Tibial nerve (tissue), 4 donors: ENCODE measurements at regions not wholly inside any gene's neighbourhood (a gene's known extent, or its start where the extent isn't known, plus 50 kb on each side); places are given as distances from the start of the nearest gene placed in this dataset.

Source experiments
- DNase-seq, 2 donors: peaks; one replicate each; pipeline ENCODE4 v3.0.0-alpha.2; 2019; ENCODE audit warnings: low spot score in 2 of 2
- H3K27ac ChIP-seq, 4 donors: fragments of 200-600 bp; sonication (generic) in 3 of 4; one replicate each; pipeline ENCODE4 v1.5.1; 2017 to 2019; ENCODE audit warnings: mild to moderate bottlenecking in 1 of 4
- H3K27me3 ChIP-seq, 2 donors: fragments of 200-600 bp; sonication (generic) in 1 of 2; one replicate each; pipeline versions ENCODE4 v1.5.1 to v1.6.0; 2017 to 2019
- H3K36me3 ChIP-seq, 3 donors: fragments of 200-600 bp; sonication (generic); one replicate each; pipeline ENCODE4 v1.5.1; 2018 to 2019
- H3K4me1 ChIP-seq, 4 donors: fragments of 200-600 bp; sonication (generic) in 3 of 4; one replicate each; pipeline ENCODE4 v1.5.1; 2017 to 2019
- H3K4me3 ChIP-seq, 4 donors: fragments of 200-600 bp; sonication (generic) in 3 of 4; one replicate each; pipeline ENCODE4 v1.5.1; 2017 to 2019; ENCODE audit warnings: mild to moderate bottlenecking in 1 of 4, moderate library complexity in 1 of 4
- H3K9me3 ChIP-seq, 4 donors: fragments of 200-600 bp; sonication (generic) in 3 of 4; one replicate each; pipeline ENCODE4 v1.5.1; 2017 to 2019
- EP300 ChIP-seq, 2 donors: sonication (generic); formaldehyde crosslinking; IDR thresholded peaks; one replicate each; pipeline ENCODE4 v1.6.1; 2017; ENCODE audit warnings: antibody characterized with exemption in 2 of 2, mild to moderate bottlenecking in 1 of 2
- POLR2A ChIP-seq, 2 donors: fragments of 450-650 bp; IDR thresholded peaks; one replicate each; pipeline ENCODE4 v1.6.1; 2017; ENCODE audit warnings: antibody characterized with exemption in 2 of 2, mild to moderate bottlenecking in 2 of 2, moderate library complexity in 2 of 2
- WGBS, 2 donors: methylation state at CpG; one replicate each; pipeline ENCODE4 v1.1.5; 2018; 5-methylcytosine and 5-hydroxymethylcytosine counted together
- TF ChIP-seq, protein P1 (sequence below), 5 experiments: fragments of 200-600 bp in 3 of 5; fragments of 450-650 bp in 2 of 5; sonication (generic) in 3 of 5; IDR thresholded peaks; one replicate each; pipeline ENCODE4 v1.5.1; 2016 to 2019; ENCODE audit warnings: antibody characterized with exemption in 5 of 5, mild to moderate bottlenecking in 3 of 5, moderate library complexity in 2 of 5

- no peaks in the 10 kb centered on the region for H3K36me3 ChIP-seq
- DNase-seq = no peak
- 61 to 72% methylated on average over 4 of the region's 4 CpGs for WGBS, 2 donors
Measured at GRCh38 chr18:75782204-75782603, 354.7 kb upstream of the SMIM21 start.

DNA sequence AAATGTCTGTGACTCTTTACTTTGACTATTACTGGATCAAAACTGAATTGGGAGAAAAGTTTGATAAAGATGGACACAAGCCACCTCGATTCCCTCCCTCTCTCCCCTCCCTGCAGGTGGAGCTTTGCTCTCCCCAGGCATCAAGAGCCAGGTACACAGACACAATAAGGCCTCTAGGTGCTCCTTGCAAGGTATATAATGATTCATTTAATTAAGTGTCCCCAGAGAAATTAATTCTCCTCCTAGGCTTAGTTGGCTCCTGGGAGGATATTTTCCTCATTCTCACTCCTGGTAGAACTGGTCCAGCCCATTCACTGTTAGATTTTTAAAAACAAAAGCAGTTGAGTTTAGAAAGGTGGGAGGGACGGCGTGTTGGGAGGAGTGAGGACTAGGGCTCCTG lies 352.4 kb upstream of the SMIM21 start:
- H3K9me3 ChIP-seq = no peaks in the 10 kb centered on the region
- WGBS, 2 donors = 85 to 97% methylated on average over 3 of the region's 3 CpGs
- no peak for TF ChIP-seq POLR2A (IDR thresholded peaks at IDR 0.05)
- TF ChIP-seq, protein P1, sequence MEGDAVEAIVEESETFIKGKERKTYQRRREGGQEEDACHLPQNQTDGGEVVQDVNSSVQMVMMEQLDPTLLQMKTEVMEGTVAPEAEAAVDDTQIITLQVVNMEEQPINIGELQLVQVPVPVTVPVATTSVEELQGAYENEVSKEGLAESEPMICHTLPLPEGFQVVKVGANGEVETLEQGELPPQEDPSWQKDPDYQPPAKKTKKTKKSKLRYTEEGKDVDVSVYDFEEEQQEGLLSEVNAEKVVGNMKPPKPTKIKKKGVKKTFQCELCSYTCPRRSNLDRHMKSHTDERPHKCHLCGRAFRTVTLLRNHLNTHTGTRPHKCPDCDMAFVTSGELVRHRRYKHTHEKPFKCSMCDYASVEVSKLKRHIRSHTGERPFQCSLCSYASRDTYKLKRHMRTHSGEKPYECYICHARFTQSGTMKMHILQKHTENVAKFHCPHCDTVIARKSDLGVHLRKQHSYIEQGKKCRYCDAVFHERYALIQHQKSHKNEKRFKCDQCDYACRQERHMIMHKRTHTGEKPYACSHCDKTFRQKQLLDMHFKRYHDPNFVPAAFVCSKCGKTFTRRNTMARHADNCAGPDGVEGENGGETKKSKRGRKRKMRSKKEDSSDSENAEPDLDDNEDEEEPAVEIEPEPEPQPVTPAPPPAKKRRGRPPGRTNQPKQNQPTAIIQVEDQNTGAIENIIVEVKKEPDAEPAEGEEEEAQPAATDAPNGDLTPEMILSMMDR (IDR thresholded peaks at IDR 0.05) = no peak
- no peak for TF ChIP-seq EP300 (IDR thresholded peaks at IDR 0.05)
- H3K4me1 ChIP-seq = peaks cover 0 to 9% (median 0%) of the 10 kb centered on the region in 4 donors
- no peaks in the 10 kb centered on the region for H3K36me3 ChIP-seq
- no peaks in the 10 kb centered on the region for H3K27me3 ChIP-seq
- no peak overlapping the region for H3K4me3 ChIP-seq
- no peak for DNase-seq
- H3K27ac ChIP-seq = no peak overlapping the region

More at GRCh38 chr18:75782204-75782603, 354.7 kb upstream of the SMIM21 start:
- Histone ChIP-seq H3K27me3 (no peaks in the 10 kb centered on the region), H3K4me3 (no peak overlapping the region), H3K4me1 (peaks cover 0 to 9% (median 0%) of the 10 kb centered on the region in 4 donors), H3K27ac (no peak overlapping the region), H3K9me3 (no peaks in the 10 kb centered on the region)
- TF ChIP-seq, protein P1 (IDR thresholded peaks at IDR 0.05) = no peak
- no peak for TF ChIP-seq POLR2A (IDR thresholded peaks at IDR 0.05)

GRCh38 chr18:75779450-75779849 lies 351.9 kb upstream of the SMIM21 start:
- peaks cover 0 to 9% (median 0%) of the 10 kb centered on the region in 4 donors for H3K4me1 ChIP-seq

DNA sequence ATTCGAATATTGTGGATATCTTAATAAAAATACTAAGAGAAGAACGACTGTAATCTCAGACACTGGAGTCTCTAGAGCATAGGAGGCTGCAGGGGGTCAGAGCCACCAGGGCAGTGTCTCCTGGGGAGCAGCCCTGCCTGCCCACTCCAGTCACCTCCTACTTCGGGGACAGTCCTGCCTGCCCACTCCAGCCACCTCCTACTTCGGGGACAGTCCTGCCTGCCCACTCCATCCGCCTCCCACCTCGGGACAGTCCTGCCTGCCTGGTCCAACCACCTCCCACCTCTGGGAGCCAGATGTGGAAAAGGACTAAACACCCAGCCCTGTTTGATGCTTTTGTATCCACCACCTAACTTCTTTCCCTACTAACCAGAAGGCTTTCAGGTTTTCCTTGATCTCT lies 350.1 kb upstream of the SMIM21 start:
- WGBS, 2 donors = 61 to 75% methylated on average over 6 of the region's 6 CpGs
- Histone ChIP-seq H3K4me1 (no peaks in the 10 kb centered on the region), H3K27ac (no peak overlapping the region), H3K9me3 (no peaks in the 10 kb centered on the region), H3K4me3 (no peak overlapping the region), H3K27me3 (no peaks in the 10 kb centered on the region), H3K36me3 (no peaks in the 10 kb centered on the region)
- TF ChIP-seq, protein P1 (IDR thresholded peaks at IDR 0.05) = no peak
- no peak for TF ChIP-seq POLR2A (IDR thresholded peaks at IDR 0.05)
- no peak for TF ChIP-seq EP300 (IDR thresholded peaks at IDR 0.05)
- no peak for DNase-seq

More at GRCh38 chr18:75779450-75779849, 351.9 kb upstream of the SMIM21 start:
- WGBS, 2 donors = 81 to 85% methylated on average over 4 of the region's 4 CpGs
- Histone ChIP-seq H3K9me3 (no peaks in the 10 kb centered on the region), H3K36me3 (no peaks in the 10 kb centered on the region), H3K27me3 (no peaks in the 10 kb centered on the region), H3K4me3 (no peak overlapping the region), H3K27ac (no peak overlapping the region)
- no peak for DNase-seq
- TF ChIP-seq EP300 (IDR thresholded peaks at IDR 0.05) = no peak
- TF ChIP-seq POLR2A (IDR thresholded peaks at IDR 0.05) = no peak
- TF ChIP-seq, protein P1 (IDR thresholded peaks at IDR 0.05) = no peak

GRCh38 chr18:75775121-75775520 lies 347.6 kb upstream of the SMIM21 start:
- no peak for TF ChIP-seq POLR2A (IDR thresholded peaks at IDR 0.05)
- TF ChIP-seq, protein P1 (IDR thresholded peaks at IDR 0.05) = no peak
- TF ChIP-seq EP300 (IDR thresholded peaks at IDR 0.05) = no peak
- no peaks in the 10 kb centered on the region for H3K27me3 ChIP-seq
- no peaks in the 10 kb centered on the region for H3K36me3 ChIP-seq
- no peaks in the 10 kb centered on the region for H3K9me3 ChIP-seq
- no peak overlapping the region for H3K27ac ChIP-seq
- WGBS, 2 donors = 14 to 25% methylated on average over 2 of the region's 2 CpGs
- H3K4me1 ChIP-seq = no peaks in the 10 kb centered on the region
- H3K4me3 ChIP-seq = no peak overlapping the region
- DNase-seq = no peak
